CD14-positive monocyte (primary cell): ENCODE measurements at regions not wholly inside any gene's neighbourhood (a gene's known extent, or its start where the extent isn't known, plus 50 kb on each side); places are given as distances from the start of the nearest gene placed in this dataset.

ENCODE experiments used
- DNase-seq, 3 donors: peaks; one replicate each; pipeline ENCODE4 v3.0.0-alpha.2; 2011 to 2022
- H2AFZ ChIP-seq: 2 replicates; pipeline ENCODE4 v1.6.0; 2012; ENCODE audit warnings: mild to moderate bottlenecking, low read depth, low read length, inconsistent platforms; ENCODE audit not compliant: insufficient read depth, poor library complexity, severe bottlenecking
- H3K27ac ChIP-seq, 2 donors: 1 replicate in 1 of 2; 2 replicates in 1 of 2; pipeline ENCODE4 v1.5.1; 2012 to 2013; ENCODE audit warnings: low read length in 2 of 2, control low read depth in 1 of 2, inconsistent platforms in 1 of 2, low read depth in 1 of 2, mild to moderate bottlenecking in 1 of 2
- H3K27me3 ChIP-seq, 2 donors: one replicate each; pipeline versions ENCODE4 v1.6.0 to v1.6.1; 2011 to 2013; ENCODE audit warnings: low read length in 2 of 2; ENCODE audit not compliant: control insufficient read depth in 2 of 2, insufficient read depth in 2 of 2
- H3K36me3 ChIP-seq, 2 donors: replicated peaks in 1 of 2; 1 replicate in 1 of 2; 2 replicates in 1 of 2; pipeline versions ENCODE4 v1.5.1 to v1.6.1; 2012 to 2013; ENCODE audit warnings: low read length in 2 of 2, control low read depth in 1 of 2, inconsistent platforms in 1 of 2, mild to moderate bottlenecking in 1 of 2; ENCODE audit not compliant: insufficient read depth in 2 of 2, control insufficient read depth in 1 of 2
- H3K4me1 ChIP-seq, 2 donors: 1 replicate in 1 of 2; 2 replicates in 1 of 2; pipeline versions ENCODE4 v1.5.1 to v1.6.1; 2012 to 2013; ENCODE audit warnings: low read length in 2 of 2, control low read depth in 1 of 2, inconsistent platforms in 1 of 2, mild to moderate bottlenecking in 1 of 2, moderate library complexity in 1 of 2; ENCODE audit not compliant: insufficient read depth in 2 of 2, control insufficient read depth in 1 of 2
- H3K4me2 ChIP-seq: replicated peaks from 2 replicates; pipeline ENCODE3; 2012; ENCODE audit warnings: low read length, moderate library complexity, mild to moderate bottlenecking; ENCODE audit not compliant: poor library complexity, severe bottlenecking; ENCODE audit errors: extremely low read depth
- H3K4me3 ChIP-seq, 3 experiments: fragments of 200-600 bp in 1 of 3; sonication (generic) in 1 of 3; replicated peaks in 1 of 3; 1 replicate in 2 of 3; 2 replicates in 1 of 3; pipeline ENCODE4 v1.5.1; 2011 to 2013; ENCODE audit warnings: low read length in 3 of 3, mild to moderate bottlenecking in 3 of 3, control low read depth in 2 of 3, low read depth in 2 of 3, inconsistent platforms in 1 of 3, moderate library complexity in 1 of 3
- H3K79me2 ChIP-seq: 2 replicates; pipeline ENCODE4 v1.6.0; 2012; ENCODE audit warnings: mild to moderate bottlenecking, control low read depth, inconsistent platforms, low read length, moderate library complexity; ENCODE audit not compliant: insufficient read depth
- H3K9ac ChIP-seq: 2 replicates; pipeline ENCODE4 v1.6.0; 2017; ENCODE audit warnings: low read length, mild to moderate bottlenecking; ENCODE audit not compliant: insufficient read depth, poor library complexity, severe bottlenecking
- H3K9me3 ChIP-seq, 2 donors: replicated peaks in 1 of 2; 1 replicate in 1 of 2; 2 replicates in 1 of 2; pipeline versions ENCODE4 v1.5.1 to v1.6.1; 2012 to 2013; ENCODE audit warnings: low read length in 2 of 2, control low read depth in 1 of 2; ENCODE audit not compliant: control insufficient read depth in 1 of 2, insufficient read depth in 1 of 2
- H4K20me1 ChIP-seq: 2 replicates; pipeline ENCODE4 v1.6.0; 2012; ENCODE audit warnings: mild to moderate bottlenecking, low read length, control low read depth, moderate library complexity; ENCODE audit not compliant: insufficient read depth
- H3K27ac Mint-ChIP-seq, 7 donors: one replicate each; pipeline ENCODE4 v1.8.0; 2020; ENCODE audit warnings: mild to moderate bottlenecking in 7 of 7, mixed read lengths in 7 of 7, moderate library complexity in 6 of 7, inconsistent platforms in 2 of 7
- H3K27me3 Mint-ChIP-seq, 3 donors: one replicate each; pipeline ENCODE4 v1.8.0; 2021 to 2022; ENCODE audit warnings: low read depth in 3 of 3, mild to moderate bottlenecking in 3 of 3, mixed read lengths in 3 of 3, moderate library complexity in 3 of 3, inconsistent platforms in 1 of 3
- H3K36me3 Mint-ChIP-seq, 2 donors: one replicate each; pipeline ENCODE4 v1.8.0; 2020; ENCODE audit warnings: mixed read lengths in 2 of 2, inconsistent platforms in 1 of 2, mild to moderate bottlenecking in 1 of 2
- H3K4me1 Mint-ChIP-seq: one replicate; pipeline ENCODE4 v1.8.0; 2020; ENCODE audit warnings: mild to moderate bottlenecking, mixed read lengths
- H3K4me3 Mint-ChIP-seq, 2 donors: one replicate each; pipeline ENCODE4 v1.8.0; 2020; ENCODE audit warnings: mild to moderate bottlenecking in 2 of 2, mixed read lengths in 2 of 2, moderate library complexity in 1 of 2
- H3K9me3 Mint-ChIP-seq, 7 donors: one replicate each; pipeline ENCODE4 v1.8.0; 2020 to 2022; ENCODE audit warnings: mixed read lengths in 7 of 7, mild to moderate bottlenecking in 6 of 7, moderate library complexity in 6 of 7, inconsistent platforms in 2 of 7
- WGBS: methylation state at CpG from one replicate; pipeline ENCODE4 v1.1.5; 2013; ENCODE audit warnings: missing lambda C conversion rate; ENCODE audit not compliant: insufficient coverage; 5-methylcytosine and 5-hydroxymethylcytosine counted together
- intact Hi-C, 2 donors: fragments of 100-400 bp; cut with micrococcal nuclease; formaldehyde crosslinking; loops; one replicate each; pipeline versions ENCODE4 v1.15.0 to v1.15.1; 2023
- TF ChIP-seq, protein P1 (sequence below): fragments of 200-600 bp; IDR thresholded peaks from one replicate; pipeline ENCODE4 v1.8.0; 2022; ENCODE audit warnings: antibody characterized with exemption, mild to moderate bottlenecking

DNA sequence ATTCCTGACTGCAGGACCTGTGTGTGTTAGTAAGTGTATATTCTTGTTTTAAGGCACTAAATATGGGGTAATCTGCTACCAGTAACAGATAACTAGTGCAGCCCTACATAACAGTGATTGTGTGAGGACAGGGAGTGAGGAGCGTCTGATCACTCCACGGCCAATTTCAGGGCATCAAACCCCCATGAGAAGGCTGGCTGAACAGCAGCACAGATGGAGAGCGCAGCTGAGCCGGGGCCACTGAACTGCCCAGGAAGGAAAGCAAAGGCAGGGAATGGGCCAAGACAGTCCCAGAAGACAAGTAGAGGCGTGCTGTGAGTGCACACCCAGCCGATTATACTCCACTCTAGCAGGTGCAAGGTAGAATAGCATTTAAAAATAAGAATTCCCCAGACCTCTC is 157.1 kb upstream of the CHST15 start:
- peaks cover 0 to 5% of the 10 kb centered on the region in 2 donors for H3K36me3 Mint-ChIP-seq
- Histone ChIP-seq H3K27ac (peak overlapping the region; percentile 28 to 92), H2AFZ (no peak overlapping the region), H4K20me1 (no peaks in the 10 kb centered on the region), H3K79me2 (no peaks in the 10 kb centered on the region), H3K36me3 (no peaks in the 10 kb centered on the region), H3K4me3 (peak overlapping the region in 1 of 3 experiments; percentile 62), H3K9ac (no peak overlapping the region), H3K9me3 (peaks cover 0 to 10% of the 10 kb centered on the region in 2 donors), H3K27me3 (no peaks in the 10 kb centered on the region), H3K4me2 (peak overlapping the region; percentile 73), H3K4me1 (peaks cover 47 to 53% of the 10 kb centered on the region in 2 donors)
- no peak for DNase-seq
- peak overlapping the region in 1 of 2 donors; percentile 48 for H3K4me3 Mint-ChIP-seq
- intact Hi-C loops: loop anchor here (5.0 to 10.0 kb wide), 2 partner anchors 42 to 134 kb away; no protein-coding TSS in a partner anchor
- 100% methylated on average over 4 of the region's 6 CpGs for WGBS
- TF ChIP-seq, protein P1, sequence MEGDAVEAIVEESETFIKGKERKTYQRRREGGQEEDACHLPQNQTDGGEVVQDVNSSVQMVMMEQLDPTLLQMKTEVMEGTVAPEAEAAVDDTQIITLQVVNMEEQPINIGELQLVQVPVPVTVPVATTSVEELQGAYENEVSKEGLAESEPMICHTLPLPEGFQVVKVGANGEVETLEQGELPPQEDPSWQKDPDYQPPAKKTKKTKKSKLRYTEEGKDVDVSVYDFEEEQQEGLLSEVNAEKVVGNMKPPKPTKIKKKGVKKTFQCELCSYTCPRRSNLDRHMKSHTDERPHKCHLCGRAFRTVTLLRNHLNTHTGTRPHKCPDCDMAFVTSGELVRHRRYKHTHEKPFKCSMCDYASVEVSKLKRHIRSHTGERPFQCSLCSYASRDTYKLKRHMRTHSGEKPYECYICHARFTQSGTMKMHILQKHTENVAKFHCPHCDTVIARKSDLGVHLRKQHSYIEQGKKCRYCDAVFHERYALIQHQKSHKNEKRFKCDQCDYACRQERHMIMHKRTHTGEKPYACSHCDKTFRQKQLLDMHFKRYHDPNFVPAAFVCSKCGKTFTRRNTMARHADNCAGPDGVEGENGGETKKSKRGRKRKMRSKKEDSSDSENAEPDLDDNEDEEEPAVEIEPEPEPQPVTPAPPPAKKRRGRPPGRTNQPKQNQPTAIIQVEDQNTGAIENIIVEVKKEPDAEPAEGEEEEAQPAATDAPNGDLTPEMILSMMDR: no peak
- H3K27ac Mint-ChIP-seq: peak overlapping the region in 6 of 7 donors; percentile 21 to 96 (median 81)
- peaks cover 54% of the 10 kb centered on the region for H3K4me1 Mint-ChIP-seq
- peaks cover 2 to 9% (median 4%) of the 10 kb centered on the region in 3 donors for H3K27me3 Mint-ChIP-seq
- peaks cover 6 to 14% (median 11%) of the 10 kb centered on the region in 7 donors for H3K9me3 Mint-ChIP-seq

DNA sequence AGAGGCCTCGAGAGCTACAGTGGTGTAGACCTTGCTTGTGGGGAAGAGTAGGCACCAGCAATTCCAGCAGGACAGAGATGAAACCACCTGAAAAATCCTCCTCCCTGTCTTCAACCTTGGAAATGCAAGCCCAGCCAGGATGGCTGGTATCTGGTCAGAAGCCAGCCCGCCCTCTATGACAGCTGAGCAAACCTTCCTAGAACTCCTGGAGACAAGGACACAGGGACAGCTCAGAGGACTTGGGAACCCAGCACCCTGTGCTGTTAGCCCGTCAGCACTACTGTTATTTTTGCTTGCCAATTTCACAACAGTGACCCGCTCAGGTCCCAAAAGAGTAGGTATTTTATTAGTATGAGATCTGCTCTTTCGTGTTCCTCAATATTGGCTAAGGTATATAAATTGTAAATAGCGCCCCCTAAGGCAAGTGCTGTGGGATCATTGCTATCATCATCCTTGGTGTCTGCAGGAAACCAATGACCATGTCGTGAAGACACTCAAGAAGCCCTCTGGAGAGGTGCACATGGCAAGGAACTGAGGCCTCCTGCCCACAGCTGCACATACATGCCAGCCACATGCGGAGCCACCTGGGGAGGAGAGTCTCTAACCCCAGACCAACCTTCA is 156.5 kb upstream of the CHST15 start:
- H3K36me3 Mint-ChIP-seq: peaks cover 0 to under 1% of the 10 kb centered on the region in 2 donors
- Histone ChIP-seq H3K9ac (no peak overlapping the region), H3K4me1 (peaks cover 52 to 59% of the 10 kb centered on the region in 2 donors), H2AFZ (no peak overlapping the region), H3K9me3 (peaks cover 0 to 4% of the 10 kb centered on the region in 2 donors), H3K4me3 (peak overlapping the region in 1 of 3 experiments; percentile 62), H3K4me2 (no peak overlapping the region), H4K20me1 (no peaks in the 10 kb centered on the region), H3K27me3 (no peaks in the 10 kb centered on the region), H3K79me2 (no peaks in the 10 kb centered on the region), H3K36me3 (no peaks in the 10 kb centered on the region), H3K27ac (peak overlapping the region in 1 of 2 donors; percentile 92)
- WGBS: 64% methylated on average over 3 of the region's 8 CpGs
- no peak for DNase-seq
- H3K4me1 Mint-ChIP-seq: peaks cover 59% of the 10 kb centered on the region
- intact Hi-C loops: loop anchor here (5.0 to 10.0 kb wide), 2 partner anchors 42 to 135 kb away; no protein-coding TSS in a partner anchor
- peak overlapping the region in 3 of 7 donors; percentile 90 to 96 (median 95) for H3K27ac Mint-ChIP-seq
- no peak overlapping the region for H3K4me3 Mint-ChIP-seq
- peaks cover 4 to 9% (median 5%) of the 10 kb centered on the region in 3 donors for H3K27me3 Mint-ChIP-seq
- peaks cover 2 to 9% (median 5%) of the 10 kb centered on the region in 7 donors for H3K9me3 Mint-ChIP-seq
- TF ChIP-seq, protein P1: peak; percentile 29
